GM21526 (cell line): ENCODE measurements at regions not wholly inside any gene's neighbourhood (a gene's known extent, or its start where the extent isn't known, plus 50 kb on each side); places are given as distances from the start of the nearest gene placed in this dataset.
"Not testable (repeated sequence)": the region's sequence is repeated elsewhere in the genome, so short reads cannot be mapped to it uniquely, and the experiment has no call there.

ENCODE experiments used
- ATAC-seq: cut with Tn5 transposase; IDR thresholded peaks from one replicate; pipeline ENCODE4 v1.9.1; 2021; ENCODE audit warnings: moderate library complexity; ENCODE audit not compliant: unreplicated experiment, low FRiP score

DNA sequence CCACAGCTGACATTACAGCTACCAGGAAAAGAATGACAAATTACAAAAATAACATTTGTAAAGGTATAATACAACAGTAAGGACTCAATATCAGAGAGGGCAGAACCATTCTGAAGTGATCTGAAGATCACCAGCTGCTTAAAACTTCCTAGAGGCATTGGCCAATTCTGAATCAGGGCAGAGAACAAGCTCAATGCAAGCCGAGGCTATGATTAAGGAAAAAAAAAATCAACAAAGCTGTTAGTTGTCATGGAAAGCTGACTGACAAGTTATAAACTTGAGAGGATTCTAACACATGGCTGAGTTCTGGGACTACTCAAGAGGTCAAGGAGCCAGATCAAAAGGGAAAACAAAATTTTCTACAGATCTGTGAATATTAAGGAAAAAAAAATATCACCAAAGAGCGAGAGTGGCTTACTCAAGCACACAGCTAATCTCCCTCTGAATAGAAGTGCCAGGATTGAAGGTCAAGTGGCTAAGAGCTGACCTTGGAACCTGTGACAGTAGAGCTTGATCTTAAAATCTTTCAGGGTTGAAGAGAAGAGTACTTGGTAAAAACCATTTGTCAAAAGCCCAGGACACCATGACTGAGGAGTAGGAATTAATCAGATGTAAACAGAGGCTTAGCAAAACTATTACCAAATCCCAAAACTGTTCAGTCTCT, 383.4 kb downstream of the USP25 start:
- no peak for ATAC-seq

DNA sequence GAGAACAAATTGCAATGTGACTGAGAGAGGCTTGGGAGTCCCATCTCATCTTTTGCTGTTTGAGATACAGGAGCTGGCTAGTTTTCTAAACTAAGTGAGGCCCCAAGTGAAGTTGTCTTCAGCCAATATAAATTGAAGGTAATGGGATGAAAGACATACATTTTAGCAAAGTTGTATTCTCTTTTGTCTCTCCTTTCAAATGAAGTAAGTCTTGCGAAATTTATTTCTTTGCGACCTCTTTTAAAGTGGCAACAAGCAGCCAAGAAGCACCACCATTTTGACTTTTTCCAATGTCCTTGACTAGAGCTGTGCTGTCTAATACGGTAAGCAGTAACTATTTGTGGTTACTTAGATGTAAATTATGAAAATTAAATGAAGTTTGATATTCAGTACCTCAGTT, 385.7 kb downstream of the USP25 start:
- no peak for ATAC-seq

DNA sequence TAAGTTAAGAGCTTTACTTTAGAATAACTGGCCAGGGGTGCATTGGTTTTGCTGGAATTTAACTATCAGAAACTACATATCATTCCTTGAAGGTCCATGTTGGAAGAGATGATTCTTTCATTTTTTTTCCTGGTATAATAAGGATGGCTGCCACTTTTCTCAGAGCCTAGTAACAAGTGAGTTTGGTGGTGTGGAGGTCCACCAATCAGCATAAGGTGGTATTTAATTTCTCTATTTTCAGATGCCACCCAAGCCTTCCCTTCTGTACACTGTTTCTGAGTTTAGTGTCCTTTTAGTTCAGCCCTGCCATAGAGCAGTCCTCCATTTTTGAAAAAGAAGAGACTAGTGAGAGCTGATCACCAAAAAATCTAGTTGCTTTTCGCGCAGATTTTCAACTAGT, 386.3 kb downstream of the USP25 start:
- ATAC-seq, result no peak

DNA sequence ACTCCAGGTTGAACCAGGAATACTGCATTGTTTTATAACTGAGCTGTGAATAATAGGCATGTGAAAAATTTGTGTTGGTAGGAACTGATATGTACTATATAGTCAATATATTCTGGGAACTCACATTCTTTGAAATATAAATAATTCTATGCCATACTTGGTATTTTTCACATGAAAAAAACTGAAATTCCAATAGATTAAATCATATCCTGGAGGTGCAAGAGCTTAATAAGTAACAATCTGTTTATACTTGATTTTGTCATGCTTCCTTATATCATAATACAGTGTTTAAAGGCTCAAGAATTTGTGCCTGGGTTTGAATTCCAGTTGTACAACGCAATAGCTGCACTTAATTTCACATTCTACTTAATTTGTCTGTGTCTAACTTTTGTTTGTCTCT, 387.0 kb downstream of the USP25 start:
- ATAC-seq, result no peak

DNA sequence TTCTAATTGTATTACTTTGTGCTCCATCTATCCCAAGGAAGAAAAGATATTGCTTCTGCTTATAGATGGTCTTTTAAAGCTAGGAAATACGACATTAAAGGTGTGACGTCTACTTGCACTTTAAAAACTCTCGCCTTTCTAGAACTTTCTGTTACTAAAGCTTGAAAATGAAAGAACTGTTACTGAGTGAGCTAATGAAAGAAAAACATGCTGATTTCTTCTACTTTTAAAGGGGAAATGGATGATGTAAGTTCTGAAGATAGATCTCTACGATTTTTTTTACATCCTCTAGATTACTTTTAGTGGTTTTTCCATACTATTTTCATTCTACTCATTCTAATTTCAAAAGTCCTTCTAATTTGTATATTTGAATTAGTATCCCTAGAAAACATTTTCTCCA, 387.5 kb downstream of the USP25 start:
- ATAC-seq, result no peak

DNA sequence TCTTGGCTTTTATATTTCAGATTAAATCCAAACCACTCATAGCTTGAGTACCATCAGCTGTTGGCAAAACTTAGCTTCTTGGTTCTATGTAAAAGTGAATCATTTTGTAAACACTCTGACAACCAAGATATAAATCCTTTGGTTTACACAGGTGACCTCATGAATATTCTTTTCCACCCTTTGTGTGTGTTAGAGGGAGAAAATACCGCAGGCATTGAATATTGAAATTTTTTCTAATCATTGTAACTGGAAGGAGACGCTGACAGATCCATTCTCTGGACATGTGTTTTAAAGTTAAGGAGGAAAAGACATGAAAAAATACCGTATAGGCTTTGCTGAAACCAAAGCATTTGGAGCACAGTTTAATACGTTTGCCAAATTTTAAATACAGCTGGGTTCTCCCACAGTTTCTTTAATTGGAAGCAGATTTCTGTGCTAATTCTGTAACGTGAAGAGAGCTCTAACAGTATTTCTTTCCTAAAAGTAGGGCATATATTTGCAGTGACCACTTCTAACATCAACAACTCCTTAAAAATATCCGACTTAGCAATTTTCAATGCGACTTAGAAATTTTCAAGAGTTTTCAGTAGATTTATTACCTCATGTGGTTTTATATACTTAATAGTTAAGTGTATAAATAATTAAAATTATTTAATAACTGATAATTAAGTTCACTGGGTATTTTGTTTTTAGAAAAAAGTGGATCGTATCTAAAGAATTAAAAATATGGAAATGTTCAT, 388.2 kb downstream of the USP25 start:
- no peak for ATAC-seq

DNA sequence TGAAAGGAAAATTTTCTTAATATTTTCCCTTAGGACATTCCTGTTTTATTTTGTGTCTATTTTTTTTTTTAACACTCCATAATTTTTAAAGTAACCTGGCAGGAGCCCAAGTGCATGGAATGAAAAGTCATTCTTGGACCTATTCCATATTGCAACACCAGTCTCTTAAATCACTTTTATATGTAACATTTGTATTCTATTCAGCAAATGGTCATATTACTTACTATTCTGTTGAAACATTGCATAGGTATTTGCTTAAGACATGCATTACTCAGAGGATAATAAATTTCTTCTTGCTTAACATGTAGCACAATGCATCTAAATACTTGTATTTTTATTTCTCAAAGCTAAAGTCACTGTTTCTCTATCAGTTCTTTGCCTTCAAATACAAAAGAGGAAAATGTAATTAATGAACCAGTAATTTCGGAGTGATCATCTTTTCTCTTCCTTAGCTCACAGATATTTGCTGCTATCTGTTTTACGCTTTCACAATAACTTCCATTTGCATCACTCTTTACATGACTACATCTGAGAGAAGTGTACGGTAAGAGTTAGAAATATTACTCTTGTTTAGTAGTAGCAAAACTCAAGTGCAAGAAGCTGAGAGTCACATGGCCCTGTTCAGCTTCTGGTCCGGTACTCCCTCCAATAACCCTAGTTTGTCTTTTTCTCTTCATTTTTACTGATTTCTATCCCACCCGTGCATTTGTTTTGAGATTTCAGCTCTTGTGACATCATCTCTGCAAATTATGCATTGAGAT, 394.8 kb downstream of the USP25 start:
- ATAC-seq, result no peak

DNA sequence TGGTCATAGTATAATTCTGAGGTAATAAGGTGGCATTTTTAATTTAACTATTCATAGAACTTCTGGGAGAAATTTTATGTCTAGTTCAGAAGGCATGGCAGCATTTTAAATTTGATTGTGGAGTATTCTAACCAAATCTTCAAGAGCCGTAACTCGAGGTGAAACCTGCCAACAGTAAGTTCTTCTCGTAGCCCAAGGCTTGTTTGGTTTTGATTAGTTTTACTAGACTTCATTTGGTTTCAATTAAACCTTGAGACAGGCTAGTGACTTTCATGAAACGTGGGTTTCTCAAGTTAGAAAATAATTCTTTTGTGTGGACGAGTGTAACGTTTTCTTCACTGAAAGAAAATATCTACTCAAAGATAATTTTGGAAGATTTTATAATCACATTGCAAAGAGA, 395.5 kb downstream of the USP25 start:
- no peak for ATAC-seq

DNA sequence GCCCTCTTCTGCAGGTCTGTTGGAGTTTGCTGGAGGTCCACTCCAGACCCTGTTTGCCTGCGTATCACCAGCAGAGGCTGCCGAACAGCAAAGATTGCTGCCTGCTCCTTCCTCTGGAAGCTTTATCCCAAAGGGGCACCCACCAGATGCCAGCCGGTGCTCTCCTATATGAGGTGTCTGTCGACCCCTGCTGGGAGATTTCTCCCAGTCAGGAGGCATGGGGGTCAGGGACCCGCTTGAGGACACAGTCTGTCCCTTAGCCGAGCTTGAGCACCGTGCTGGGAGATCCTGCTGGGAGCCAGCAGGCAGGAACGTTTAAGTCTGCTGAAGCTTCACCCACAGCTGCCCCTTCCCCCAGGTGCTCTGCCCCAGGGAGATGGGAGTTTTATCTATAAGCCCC, 402.7 kb downstream of the USP25 start:
- not testable (repeated sequence) for ATAC-seq

DNA sequence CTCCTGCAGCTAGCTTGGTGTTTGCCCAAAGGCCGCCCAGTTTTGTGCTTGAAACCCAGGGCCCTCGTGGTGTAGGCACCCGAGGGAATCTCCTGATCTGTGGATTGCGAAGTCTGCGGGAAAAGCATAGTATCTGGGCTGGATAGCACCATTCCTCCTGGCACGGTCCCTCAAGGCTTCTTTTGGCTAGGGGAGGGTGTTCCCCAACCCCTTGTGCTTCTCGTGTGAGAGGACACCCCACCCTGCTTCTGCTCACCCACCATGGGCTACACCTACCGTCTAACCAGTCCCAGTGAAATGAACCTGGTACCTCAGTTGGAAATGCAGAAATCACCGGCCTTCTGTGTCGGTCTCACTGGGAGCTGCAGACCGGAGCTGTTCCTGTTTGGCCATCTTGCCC, 403.5 kb downstream of the USP25 start:
- no peak for ATAC-seq

DNA sequence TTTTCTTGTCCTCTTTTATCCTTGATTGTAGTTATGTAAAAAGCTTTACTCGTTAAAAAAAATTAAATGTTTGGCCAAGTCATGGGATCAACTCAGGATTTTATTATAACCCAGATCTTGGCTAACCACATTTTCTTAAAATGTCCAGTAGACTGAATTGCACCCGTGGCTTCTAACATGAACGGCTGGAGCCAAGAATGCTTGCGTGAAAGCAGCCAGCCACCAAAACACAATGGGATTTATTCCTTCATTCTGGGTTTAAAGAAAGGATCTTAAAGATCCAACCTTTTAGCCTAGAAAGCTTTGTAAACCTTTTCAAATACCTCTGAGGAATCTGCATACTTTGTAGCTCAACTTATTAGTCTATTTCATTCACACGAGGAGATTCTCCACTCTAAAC, 404.4 kb downstream of the USP25 start:
- no peak for ATAC-seq

DNA sequence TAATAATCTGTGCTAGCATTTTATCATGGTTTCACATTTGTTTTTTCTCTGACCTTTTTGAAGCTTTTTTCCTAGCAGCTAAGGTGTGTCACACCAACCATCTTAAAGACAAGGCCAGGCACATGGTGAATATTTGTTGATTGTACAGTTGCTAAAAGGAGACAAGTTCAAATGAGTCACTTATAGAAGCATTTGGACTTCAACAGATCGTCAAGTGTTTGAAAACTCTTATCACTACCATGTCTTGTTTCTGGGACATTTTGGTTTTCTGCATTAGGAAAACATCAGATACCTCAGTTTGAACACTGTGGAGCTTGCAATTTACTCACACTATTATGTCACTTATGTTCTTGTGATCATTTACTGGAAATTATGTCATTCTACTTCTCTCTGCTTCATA, 407.3 kb downstream of the USP25 start:
- ATAC-seq, result no peak

DNA sequence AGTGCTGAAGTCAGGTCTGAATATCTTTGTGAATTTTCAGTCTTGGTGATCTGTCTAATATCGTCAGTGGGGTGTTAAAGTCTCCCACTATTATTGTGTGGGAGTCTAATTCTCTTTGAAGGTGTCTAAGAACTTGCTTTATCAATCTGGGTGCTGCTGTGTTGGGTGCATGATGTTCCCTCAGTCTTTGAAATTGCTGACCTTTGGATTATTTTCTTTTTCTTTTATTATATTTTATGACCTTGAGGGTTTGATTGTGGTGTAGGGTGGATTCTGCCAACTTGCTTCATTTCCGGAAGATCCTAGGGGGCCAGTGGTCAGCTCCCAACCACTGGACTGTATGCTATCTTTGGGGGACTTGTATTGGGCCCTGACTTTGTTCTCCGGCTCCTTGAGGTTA, 415.3 kb downstream of the USP25 start:
- no peak for ATAC-seq

DNA sequence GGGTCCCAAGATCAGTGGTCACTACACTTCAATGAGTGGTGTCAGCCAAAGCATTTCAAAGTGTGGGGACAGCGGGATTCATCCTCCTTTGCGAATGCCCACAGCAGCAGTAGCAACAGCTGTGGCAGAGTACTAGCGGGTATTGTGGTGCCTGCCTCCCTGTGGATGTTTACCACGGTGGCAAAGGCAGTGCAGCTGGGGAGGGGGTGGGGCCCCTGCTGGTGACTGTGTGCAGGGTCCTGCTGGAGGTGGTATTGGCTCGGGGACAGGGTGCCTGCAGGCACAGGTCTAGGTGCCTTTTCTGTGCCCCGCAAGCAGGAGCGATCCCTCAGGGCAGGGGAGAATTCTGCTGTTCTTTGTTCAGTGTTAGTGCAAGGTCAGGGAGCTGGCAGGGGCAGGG, 415.7 kb downstream of the USP25 start:
- ATAC-seq, result no peak

DNA sequence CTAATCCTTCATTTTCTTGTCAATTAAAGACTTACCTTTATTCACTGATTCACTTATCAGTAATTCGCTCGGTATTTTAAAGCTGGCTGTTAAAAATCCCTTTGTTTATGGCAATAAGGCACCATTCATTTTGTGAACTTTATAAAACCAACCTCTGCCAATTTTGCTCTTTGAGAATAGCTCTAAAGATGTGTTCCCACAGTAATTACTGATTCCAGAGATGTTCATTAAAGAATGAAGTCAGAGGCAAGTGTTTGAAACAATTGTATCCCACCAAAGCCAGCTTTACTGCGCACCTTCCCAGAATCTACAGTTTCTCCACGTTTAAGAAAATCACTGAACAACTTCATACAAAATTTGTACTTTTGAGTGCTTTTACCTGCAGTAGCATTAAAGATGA, 424.5 kb downstream of the USP25 start:
- no peak for ATAC-seq

DNA sequence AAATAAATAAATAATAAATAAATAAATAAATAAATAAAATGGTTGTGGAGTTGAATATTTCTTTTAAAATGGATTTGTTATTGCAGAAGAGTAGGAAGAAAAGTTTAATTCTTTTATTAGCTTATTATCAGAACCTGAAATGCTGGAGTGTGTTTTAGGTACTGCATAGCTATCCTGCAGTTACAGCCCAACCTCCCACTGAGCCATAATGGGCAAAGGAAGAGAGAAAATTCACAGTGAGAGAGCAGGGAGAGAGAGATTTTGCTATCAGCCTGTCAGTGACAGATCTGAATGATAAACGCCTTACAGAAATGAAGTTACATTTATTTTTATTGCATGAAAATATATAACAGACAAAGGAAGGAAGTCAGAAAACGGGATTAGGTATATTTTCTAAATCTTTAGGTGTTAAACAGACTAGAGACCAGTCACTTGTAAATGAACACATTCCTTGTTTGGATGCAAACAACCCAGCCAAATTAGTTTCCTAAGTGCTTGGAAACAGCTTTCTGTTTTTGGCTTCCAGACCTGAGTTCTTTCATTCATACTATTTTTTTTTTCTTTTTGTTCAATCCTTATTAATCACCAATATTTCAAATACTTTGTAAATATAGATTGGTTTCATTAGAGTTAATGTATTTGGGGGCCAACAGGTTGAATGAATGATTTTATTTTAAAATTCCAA, 425.3 kb downstream of the USP25 start:
- ATAC-seq, result no peak

DNA sequence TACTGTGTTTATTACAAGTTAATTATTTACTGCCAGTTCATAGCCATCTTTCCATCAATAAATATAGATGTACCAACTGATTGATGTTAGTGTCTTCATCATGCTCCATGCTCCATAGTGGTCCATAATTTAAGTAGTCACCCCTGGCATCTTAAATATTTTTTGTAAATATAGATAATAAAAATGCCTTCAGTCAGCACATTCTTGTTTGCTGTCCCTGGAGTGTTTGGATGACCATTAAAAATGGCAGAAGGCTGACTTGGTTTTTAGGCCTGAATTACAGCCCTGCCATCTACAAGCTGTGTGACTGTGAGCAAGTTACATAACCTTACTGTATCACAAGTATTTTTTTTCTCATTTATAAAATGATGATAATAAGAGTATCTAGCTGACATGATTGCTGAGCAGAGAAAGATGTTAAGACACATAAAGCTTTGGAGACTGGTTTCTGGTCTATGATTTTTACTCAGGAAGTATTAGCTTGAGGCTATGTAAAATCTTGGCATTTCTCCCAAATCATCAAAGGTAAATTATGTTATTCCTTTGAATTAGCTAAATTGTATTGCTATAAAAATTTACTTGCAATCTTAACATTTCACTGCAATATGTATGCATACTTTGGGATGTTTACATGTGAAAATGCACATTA, 427.2 kb downstream of the USP25 start:
- no peak for ATAC-seq

DNA sequence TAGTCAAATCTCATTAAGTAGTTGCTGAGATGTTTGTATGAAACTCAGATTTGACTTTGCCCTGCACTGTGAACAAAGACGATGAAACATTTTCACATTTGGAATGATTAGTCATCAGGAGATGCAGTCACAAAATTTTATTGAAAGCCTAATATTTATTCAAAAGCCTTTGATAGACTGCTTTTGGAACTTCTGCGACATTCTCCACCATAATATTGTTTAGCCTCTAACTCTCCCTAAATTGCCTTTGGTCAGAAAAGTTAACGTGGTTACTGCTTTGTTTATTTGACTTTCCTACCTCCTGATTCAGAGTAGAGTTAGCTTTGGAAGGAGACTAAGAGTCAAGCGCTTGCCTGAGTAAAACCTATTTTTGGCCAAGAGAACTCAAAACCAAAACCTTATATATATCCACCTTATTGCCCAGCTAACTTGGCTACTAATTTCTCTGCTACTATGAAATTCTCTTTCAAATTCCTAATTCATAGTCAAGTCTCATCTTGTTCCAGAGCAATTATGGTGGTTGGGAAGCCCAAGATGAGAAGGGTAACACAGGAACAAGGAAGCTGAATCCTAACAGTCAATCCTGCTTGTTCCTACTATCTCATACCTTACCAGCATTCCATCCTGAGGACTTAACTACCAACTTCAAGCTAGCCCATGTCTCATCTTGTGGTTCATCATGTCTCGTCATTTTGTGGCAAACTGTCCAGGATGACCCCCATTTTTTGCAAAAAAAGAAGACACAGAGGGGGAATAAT, 429.6 kb downstream of the USP25 start:
- no peak for ATAC-seq

DNA sequence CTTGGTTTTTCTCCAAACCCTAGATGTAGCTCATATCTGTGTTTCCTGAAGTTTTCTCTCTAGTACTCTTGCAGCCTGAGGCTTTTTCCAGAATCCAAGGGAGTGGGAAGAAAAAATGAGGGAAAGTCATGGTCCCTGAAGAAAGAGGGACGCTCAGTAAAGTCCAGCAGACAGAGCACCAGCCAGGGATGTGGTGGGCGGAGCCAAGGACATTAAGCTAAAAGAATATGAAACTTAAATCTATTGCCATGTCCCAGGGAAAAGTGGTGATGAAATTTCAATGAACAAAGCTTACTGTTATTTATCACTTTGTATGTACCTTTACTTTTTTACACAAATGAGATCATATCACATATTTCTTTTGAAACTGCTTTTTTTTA, 430.2 kb downstream of the USP25 start:
- ATAC-seq, result no peak

DNA sequence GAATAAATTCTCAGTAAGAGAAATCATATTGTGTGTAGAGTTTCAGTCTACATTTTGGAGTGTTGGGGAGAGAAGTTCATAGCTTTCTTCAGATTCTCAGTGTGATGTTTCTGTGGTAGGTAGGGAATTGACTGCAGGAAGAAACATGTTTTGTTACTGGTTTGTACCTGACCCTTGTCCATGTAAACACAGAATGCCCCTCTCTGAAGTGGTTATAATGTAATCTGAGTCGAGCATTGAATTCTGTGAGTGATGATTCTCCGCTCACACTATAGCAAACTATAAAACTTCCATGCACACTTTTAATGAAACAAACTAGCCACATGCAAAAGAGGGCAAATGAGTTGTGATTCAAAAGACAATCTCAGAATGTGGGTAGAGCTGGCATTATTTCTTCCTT, 433.2 kb downstream of the USP25 start:
- ATAC-seq, result no peak
